GM18526 (cell line): ENCODE measurements at regions not wholly inside any gene's neighbourhood (a gene's known extent, or its start where the extent isn't known, plus 50 kb on each side); places are given as distances from the start of the nearest gene placed in this dataset.

Source experiments
- POLR2A ChIP-seq: IDR thresholded peaks from 3 replicates; pipeline ENCODE4 v1.6.1; 2011; ENCODE audit not compliant: insufficient read length; ENCODE audit errors: extremely low read depth

DNA sequence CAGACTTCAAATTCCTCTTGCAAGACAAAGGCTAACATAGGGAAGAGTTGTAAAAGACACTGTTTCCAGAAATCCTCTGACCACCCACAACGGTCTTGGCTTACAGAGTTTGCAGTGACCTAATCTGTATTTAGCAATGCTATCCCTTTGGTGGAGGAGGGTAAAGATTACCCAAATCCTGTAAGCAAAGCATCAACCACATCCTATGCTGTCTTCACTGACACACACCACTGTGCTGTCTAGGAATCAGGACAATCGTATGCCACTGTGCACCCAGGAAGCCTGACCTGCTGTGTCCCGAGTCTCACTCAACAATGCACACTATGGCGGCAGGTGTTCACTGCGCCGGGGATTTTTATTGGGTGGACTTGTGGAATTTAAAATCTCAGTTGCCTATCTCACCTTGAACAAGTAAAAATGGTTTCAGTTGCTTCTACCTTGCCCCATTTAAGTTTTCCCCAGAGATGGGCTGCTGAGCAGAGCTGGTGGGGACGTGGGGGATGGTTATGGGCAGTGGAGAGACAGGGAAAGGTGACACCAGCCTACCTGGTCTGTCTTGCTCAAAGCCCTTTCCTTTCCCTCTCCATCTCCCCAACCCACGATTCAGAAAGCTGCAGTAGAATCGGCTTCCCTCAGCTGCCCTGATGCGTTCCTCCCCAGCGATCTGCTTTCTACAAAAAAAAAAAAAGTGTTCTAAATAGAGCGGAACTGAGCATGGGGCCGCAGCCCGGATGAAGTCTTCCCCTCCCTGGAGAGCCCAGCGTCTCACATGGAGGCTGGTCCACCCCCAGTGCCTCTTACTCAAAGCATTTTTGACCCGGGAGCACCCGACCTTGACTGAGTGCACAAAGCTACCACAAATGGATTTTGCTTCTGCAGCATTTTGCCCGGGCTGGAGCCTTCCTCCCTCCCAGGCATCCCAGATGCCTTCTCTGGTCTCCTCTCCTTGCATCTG is 271.5 kb downstream of the SOX9 start:
- no peak for TF ChIP-seq POLR2A

DNA sequence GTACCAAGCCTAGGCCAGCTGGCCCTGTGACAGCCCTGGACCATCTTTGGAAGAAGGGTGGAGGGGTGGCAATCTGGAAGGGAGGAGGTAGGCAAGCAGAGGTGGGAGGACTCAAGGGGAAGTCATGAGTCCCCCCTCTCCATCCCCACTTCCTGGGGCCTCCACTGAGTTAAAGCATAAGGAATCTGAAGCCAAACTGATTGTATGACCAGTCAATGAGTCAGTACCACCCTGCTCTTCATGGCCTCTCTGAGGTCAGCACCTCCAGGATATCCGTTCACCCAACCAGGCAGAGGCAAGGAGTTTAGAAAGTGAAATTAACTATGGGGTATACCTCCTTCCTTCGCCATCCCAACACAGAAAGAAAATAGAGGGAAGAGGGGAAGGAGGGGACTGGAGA is 272.7 kb downstream of the SOX9 start:
- TF ChIP-seq POLR2A = no peak

DNA sequence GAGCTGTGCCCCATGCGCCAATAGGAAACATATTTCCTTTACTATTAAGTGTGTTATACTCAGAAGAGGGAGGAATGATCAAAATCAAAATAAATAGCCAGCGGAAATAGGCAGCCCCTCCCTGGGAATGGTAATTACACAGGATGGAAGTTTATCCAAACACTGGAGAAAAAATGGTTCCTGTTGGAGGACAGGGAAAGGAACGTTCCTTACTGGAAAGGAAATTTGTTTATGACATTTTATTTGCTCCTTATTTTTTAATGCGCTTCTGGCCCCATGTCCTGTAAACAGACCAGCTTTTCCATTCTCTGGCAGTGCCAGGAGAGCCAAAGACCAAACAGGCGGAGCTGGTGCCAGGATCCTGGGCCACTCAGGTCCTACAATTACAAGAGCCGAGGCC is 273.7 kb downstream of the SOX9 start:
- TF ChIP-seq POLR2A = no peak

DNA sequence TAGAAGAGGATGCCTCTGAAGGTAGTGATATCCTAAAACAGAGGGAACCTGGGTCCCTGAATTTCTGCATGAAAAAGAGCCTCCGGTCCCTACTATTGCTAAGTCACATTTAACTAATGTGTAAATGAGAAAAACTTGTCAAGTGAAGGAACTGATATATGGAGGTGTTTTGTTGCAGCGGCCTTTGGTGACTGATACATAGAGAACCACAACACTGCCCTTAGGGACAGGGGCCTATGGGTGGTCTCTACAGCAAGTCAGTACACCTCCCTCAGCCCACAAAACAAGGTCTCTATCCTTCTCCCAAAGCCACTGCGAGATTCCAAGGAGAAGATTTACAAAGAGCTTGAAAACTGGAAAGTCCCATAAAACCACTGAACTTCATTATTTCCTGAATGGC is 275.3 kb downstream of the SOX9 start:
- no peak for TF ChIP-seq POLR2A

DNA sequence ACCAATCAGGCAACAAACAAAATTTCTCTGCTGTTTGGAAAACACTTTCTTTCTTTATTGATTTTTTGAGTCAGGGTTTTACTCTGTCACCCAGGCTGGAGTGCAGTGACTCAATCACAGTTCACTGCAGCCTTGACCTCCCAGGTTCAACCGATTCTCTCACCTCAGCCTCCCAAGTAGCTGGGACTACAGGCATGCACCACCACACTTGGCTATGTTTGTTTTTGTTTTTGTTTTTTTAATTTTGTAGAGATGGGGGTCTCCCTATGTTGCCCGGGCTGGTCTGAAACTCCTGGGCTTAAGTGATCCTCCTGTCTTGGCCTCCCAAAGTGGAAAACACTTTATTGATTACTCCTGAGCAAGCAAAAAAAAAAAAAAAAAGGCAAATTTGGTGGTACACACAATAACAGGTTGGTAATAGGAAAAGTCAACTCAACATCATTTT is 276.4 kb downstream of the SOX9 start:
- TF ChIP-seq POLR2A = no peak

DNA sequence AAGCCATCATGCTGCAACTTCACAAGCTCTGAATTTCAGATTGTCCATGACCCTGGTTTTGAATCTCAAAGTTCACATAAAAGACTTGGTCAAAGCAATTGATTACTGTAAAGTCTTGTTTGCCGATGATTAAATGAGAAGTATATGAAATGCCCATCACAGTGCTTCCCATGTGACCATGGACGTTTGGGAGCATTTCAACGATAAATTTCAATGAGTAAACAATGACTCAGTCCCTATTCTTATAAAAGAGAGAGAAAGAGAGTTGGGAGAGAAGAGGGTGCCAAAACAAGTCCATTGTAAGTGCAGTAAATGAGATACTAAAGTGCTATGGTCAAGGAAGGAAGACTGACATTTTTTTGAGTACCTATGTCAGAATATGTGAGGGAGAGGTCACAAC is 276.9 kb downstream of the SOX9 start:
- no peak for TF ChIP-seq POLR2A

DNA sequence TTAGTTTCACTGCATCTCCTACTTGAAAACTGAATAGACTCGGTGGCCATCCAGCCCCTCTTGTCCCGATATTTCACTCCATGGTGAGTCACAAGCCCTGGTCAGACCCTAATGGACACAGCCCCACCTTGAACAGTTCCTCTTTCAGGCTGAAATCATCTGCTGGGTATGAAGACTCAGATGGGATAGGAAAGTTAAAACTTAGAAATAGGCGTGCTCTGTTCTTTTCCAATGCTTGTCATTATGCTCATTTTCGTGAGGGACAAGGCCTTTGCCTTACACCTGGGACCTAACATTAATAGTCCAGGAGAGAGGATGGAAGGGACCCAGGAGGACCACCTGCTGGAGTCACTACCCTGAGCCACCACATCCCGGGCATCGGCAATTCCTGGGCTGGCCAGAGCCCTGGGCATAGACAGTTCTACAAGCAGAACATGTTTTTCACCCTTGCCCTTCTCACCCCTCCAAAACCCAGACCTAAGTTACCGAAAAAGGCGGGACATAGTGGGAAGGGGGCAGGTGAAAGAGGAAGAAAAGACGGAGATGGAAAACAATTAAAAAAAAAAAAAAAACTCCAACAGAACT is 278.3 kb downstream of the SOX9 start:
- TF ChIP-seq POLR2A = no peak

DNA sequence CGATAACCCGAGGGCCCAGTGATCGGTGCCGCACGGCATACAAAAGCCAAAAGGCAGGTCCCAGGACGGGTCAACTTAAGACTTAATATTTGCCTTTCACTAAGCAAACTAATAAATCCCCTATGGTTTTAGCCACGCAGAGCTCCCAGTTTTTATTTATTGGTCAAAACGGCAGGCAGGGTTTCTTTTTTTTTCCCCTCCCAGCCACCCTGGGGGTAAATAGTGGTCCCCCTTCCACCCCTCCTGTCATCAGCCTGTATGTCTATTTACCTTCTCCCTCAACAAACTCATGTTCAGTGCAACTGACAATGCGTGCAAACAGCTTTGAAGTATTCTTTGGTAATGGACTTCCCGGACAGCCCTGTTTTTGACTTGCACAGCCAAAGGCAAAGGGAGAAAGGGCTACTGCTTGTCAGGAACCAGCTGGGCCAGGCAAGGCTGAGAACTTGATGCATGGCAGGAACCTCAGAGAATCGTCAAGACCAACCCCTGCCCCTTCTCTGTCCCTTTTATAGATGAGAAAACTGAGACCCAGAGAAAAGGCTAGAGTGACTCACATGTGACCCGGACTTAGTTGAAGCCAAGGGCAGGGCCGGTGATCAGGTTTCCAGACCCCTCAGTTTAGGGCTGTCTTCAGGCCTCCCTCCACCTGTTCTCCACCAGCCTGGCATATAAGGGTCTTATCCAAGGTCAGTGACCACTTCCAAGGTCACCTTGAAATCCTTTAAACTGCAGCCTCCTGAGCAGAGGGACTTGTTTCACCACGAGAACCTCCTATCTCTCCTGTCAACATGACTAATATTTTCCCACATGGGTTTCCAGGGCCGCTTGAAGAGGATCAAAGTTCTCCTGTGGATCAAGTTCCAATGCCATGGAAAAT is 279.0 kb downstream of the SOX9 start:
- no peak for TF ChIP-seq POLR2A

DNA sequence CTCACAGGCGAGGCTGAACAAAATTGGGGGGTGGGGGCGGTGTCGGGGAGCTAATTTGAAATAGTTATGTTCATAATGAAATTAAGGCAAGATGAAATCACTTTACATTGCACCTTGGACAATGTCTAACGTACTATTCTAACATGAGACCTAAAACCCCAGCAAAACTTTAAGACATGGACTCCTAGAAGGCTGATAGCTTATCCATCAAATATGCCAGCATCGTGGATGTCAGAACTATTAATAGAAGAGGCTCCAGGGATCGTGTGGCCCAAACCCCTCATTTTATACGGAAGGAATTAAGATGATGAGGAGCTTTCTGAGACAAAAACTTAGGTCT is 279.6 kb downstream of the SOX9 start:
- no peak for TF ChIP-seq POLR2A

DNA sequence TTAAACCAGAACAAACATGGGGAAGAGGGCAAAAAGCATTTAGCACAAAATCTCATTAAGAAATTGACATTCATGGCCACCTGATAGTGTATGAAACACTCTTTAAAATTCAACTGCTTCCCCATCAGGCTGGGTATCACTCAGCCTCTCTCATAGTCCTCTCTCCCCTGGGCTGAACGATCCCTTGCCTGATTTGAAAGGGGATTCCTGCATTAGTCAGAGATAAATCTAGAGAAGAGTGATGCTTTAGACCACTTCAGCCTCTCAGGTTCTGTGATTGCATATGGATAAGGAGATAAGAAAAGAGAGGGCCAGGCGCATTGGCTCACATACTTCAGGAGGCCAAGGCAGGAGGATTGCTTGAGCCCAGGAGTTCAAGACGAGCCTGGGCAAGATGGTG is 280.0 kb downstream of the SOX9 start:
- no peak for TF ChIP-seq POLR2A

DNA sequence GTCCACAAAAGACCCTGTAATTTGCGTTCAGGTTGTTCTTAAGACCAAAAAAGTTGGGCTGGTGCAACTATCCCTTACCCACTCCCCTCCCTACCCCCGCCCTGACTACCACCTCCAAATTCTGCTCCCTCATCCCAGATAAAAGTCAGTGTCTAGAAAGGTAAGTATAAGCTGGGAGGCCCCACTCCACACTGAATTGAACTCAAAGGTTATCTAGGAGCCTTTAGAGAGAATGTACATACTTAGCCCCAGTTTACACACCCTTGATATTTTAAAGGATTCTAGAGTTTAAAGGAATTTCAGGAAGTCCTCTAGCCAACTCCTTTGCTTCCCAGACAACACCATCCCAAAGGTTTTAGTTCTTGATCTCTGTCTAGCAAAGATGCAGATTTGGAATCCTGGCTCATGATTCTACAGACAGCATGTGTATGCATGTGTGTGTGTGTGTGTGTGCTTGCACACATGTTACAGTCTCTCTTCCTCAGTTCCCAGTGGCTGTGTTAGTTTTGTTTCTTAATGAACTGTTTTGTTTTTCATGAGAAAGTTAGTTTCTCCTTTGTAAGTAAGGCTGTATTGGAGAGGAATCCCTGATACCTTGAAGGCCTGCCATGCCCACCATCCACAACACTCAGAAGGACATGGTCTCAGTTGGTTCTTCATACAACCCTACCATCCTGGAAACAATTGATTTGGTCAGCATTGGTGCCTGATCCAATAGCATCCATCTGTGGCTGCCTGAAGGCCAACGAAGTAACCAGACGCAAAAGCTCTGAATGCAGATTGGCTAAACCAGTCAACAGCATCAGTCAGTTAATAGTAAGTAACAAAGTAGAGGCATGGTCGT is 281.3 kb downstream of the SOX9 start:
- TF ChIP-seq POLR2A = no peak

DNA sequence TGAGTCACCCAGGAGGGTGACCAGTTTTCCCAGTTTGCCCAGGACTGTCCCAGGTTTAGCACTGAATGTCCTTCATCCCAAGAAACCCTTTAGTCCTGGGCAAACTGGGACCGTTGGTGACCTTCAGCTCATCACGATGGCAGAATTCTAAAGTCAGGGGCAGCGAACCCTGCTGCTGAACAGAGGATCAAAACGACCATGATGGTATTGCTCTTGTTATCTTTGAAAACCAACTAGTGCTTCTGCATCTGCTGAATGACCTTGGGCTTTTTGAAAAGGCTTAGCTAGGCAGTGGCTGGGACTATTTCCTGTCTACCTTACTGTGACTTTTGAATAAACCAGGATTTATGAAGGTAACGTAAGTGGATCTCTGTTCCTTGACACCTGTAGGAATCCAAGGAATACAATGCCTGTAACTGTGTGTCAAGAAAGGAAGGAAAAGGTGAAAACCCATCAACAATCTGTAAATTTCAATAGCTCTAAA is 281.9 kb downstream of the SOX9 start:
- TF ChIP-seq POLR2A = no peak

DNA sequence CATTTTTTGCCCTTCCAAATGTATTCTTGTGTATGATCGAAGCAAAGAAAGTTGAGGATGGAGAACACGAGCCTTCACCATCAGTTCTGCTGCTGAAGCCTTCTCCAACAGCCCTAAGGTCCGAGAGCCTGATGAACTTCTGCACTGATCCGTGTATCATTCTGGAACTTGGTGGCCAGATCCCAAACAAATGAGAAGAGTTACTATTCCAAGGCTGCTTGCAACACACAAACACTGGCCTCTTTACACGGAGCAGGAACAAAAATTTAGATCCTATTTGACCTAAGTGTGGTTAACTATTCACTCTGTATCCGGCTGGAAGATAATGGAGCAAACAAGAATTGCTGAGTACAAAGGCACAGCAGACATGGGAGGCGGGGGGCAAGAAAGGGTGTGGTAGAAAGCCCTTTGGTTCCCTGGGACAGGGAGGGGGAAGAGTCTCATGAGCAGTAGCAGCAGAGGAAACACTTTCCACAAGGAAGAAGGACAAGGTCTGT is 282.9 kb downstream of the SOX9 start:
- no peak for TF ChIP-seq POLR2A

DNA sequence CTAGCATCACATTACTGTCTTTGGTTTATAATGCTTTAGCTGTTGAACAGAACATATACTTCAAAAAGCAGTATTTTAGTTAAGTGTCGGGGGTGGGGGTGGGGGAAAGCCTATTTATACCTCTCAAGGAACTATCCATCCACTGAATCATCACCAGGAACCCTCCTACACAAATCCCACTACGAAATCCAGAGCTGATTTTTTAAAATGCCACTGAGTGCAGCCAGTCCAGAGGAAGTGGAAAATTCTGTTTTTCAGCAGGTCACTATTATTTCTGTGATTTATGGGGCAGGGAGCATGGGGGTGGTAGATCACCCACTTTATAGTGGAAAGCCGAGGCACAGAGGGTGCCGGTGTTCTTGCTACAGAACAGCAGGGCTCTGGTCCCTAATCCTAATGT is 284.1 kb downstream of the SOX9 start:
- TF ChIP-seq POLR2A = no peak
